IMR-90 (cell line): ENCODE measurements at regions not wholly inside any gene's neighbourhood (a gene's known extent, or its start where the extent isn't known, plus 50 kb on each side); places are given as distances from the start of the nearest gene placed in this dataset.
"Not testable (repeated sequence)": the region's sequence is repeated elsewhere in the genome, so short reads cannot be mapped to it uniquely, and the experiment has no call there.

Experiments used
- CEBPB ChIP-seq: IDR thresholded peaks from 2 replicates; pipeline ENCODE4 v1.6.1; 2012; ENCODE audit warnings: low read depth, low read length, improper control_type of control experiment
- CHD1 ChIP-seq: IDR thresholded peaks from 2 replicates; pipeline ENCODE4 v1.6.1; 2012; ENCODE audit warnings: low read depth, low read length, improper control_type of control experiment
- CTCF ChIP-seq: conservative IDR thresholded peaks from 2 replicates; pipeline ENCODE4 v1.5.1; 2012; ENCODE audit warnings: mild to moderate bottlenecking, low read depth, low read length, improper control_type of control experiment
- FOS ChIP-seq: fragments of 150-350 bp; IDR thresholded peaks from 2 replicates; pipeline ENCODE4 v1.6.1; 2016; ENCODE audit warnings: low read depth, low read length
- MAFK ChIP-seq: IDR thresholded peaks from 2 replicates; pipeline ENCODE4 v1.6.1; 2012; ENCODE audit warnings: low read depth, low read length, improper control_type of control experiment
- MXI1 ChIP-seq: IDR thresholded peaks from 2 replicates; pipeline ENCODE4 v1.6.1; 2012; ENCODE audit warnings: low read depth, mild to moderate bottlenecking, low read length, moderate library complexity, borderline replicate concordance
- POLR2A ChIP-seq: IDR thresholded peaks from 2 replicates; pipeline ENCODE4 v1.6.1; 2012; ENCODE audit warnings: mild to moderate bottlenecking, low read depth, low read length
- RAD21 ChIP-seq: IDR thresholded peaks from 2 replicates; pipeline ENCODE4 v1.6.1; 2012; ENCODE audit warnings: low read length, improper control_type of control experiment
- RFX5 ChIP-seq: IDR thresholded peaks from 2 replicates; pipeline ENCODE4 v1.8.0; 2012; ENCODE audit warnings: low read depth, mild to moderate bottlenecking, low read length, moderate library complexity
- SMC3 ChIP-seq: fragments of 150-350 bp; IDR thresholded peaks from 2 replicates; pipeline ENCODE4 v1.6.1; 2016; ENCODE audit warnings: low read depth, mild to moderate bottlenecking, antibody characterized with exemption, low read length, moderate library complexity

- not testable (repeated sequence) for TF ChIP-seq CTCF, POLR2A, CHD1, FOS, RFX5, CEBPB, MXI1, SMC3, MAFK, RAD21
Measured at GRCh38 chr9:38515055-38515454, 90.8 kb upstream of the IGFBPL1 start.
